GM12878 (cell line): ENCODE measurements at regions not wholly inside any gene's neighbourhood (a gene's known extent, or its start where the extent isn't known, plus 50 kb on each side); places are given as distances from the start of the nearest gene placed in this dataset.

Source experiments
- ATAC-seq: fragments of 200-7000 bp; cut with Tn5 transposase; 3 replicates; pipeline ENCODE4 v1.9.1; 2020; ENCODE audit warnings: mild to moderate bottlenecking, moderate library complexity
- BruUV-seq: library from RNA; stranded (reverse); fragments of 400-500 nt; replicated peaks from 2 replicates; lab custom pipeline; 2021; lab: Mats Ljungman, UMichigan
- CTCF ChIA-PET: fragments of 300-600 bp; sonication (Branson Sonifier 250); formaldehyde crosslinking; extraction: SDS; loops from one replicate; lab custom pipeline; 2021; ENCODE audit warnings: inconsistent platforms; lab: Yijun Ruan, JAX
- POLR2A ChIA-PET: fragments of 350-600 bp; formaldehyde crosslinking; extraction: SDS; loops from one replicate; lab custom pipeline; 2021; ENCODE audit warnings: inconsistent platforms; lab: Charles Lee
- RAD21 ChIA-PET: fragments of 300-600 bp; sonication (Branson Sonifier 250); formaldehyde crosslinking; loops from one replicate; lab custom pipeline; 2023; ENCODE audit warnings: antibody characterized with exemption; ENCODE audit not compliant: unreplicated experiment; lab: Charles Lee
- SMC1A ChIA-PET: fragments of 300-600 bp; sonication (Branson Sonifier 250); formaldehyde crosslinking; loops from one replicate; lab custom pipeline; 2023; ENCODE audit not compliant: unreplicated experiment, uncharacterized antibody; lab: Charles Lee
- DNase-seq: peaks from one replicate; pipeline ENCODE4 v3.0.0-alpha.2; 2011; ENCODE audit warnings: low read depth, low spot score
- FAIRE-seq: peaks from 3 replicates; lab custom pipeline; 2011; peaks lifted over from hg19 to GRCh38; lab: Jason Lieb, UNC
- H2AFZ ChIP-seq: 2 replicates; pipeline ENCODE4 v1.6.0; 2011; ENCODE audit warnings: low read depth, low read length, control low read depth; ENCODE audit not compliant: control insufficient read depth
- H3K27ac ChIP-seq: 2 replicates; pipeline ENCODE4 v1.5.1; 2011; ENCODE audit warnings: control low read depth; ENCODE audit not compliant: control insufficient read depth, insufficient read depth
- H3K27me3 ChIP-seq, 2 experiments: replicated peaks in 1 of 2; 2 replicates each; pipeline versions ENCODE4 v1.6.0 to v1.6.1; 2011; ENCODE audit warnings: low read length in 1 of 2; ENCODE audit not compliant: control insufficient read depth in 2 of 2, insufficient read depth in 2 of 2
- H3K36me3 ChIP-seq, 2 experiments: 2 replicates each; pipeline ENCODE4 v1.5.1; 2011; ENCODE audit warnings: low read length in 1 of 2; ENCODE audit not compliant: control insufficient read depth in 2 of 2, insufficient read depth in 2 of 2
- H3K4me1 ChIP-seq: 2 replicates; pipeline ENCODE4 v1.6.1; 2011; ENCODE audit warnings: mild to moderate bottlenecking, low read length, moderate library complexity, mixed read lengths; ENCODE audit not compliant: control insufficient read depth, insufficient read depth
- H3K4me2 ChIP-seq: 2 replicates; pipeline ENCODE4 v1.6.0; 2011; ENCODE audit warnings: control low read depth; ENCODE audit not compliant: control insufficient read depth, insufficient read depth
- H3K4me3 ChIP-seq: fragments of 200-600 bp; sonication (generic); 2 replicates; pipeline ENCODE4 v1.5.1; 2016
- H3K79me2 ChIP-seq: 2 replicates; pipeline ENCODE4 v1.6.0; 2011; ENCODE audit warnings: low read length; ENCODE audit not compliant: control insufficient read depth, insufficient read depth
- H3K9ac ChIP-seq: 2 replicates; pipeline ENCODE4 v1.8.0; 2011; ENCODE audit warnings: low read length, control low read depth, mixed read lengths; ENCODE audit not compliant: control insufficient read depth, insufficient read depth
- H3K9me3 ChIP-seq: replicated peaks from 3 replicates; pipeline ENCODE4 v1.5.1; 2011; ENCODE audit warnings: mild to moderate bottlenecking, low read length; ENCODE audit not compliant: control insufficient read depth, insufficient read depth
- H4K20me1 ChIP-seq: 2 replicates; pipeline ENCODE4 v1.6.0; 2011; ENCODE audit not compliant: control insufficient read depth, insufficient read depth
- CBX3 ChIP-seq: fragments of 200-600 bp; sonication (generic); IDR thresholded peaks from 2 replicates; pipeline ENCODE4 v1.6.1; 2016; ENCODE audit warnings: low read depth, borderline replicate concordance
- CTCF ChIP-seq, 3 experiments: IDR thresholded peaks in 2 of 3; conservative IDR thresholded peaks in 1 of 3; 2 replicates each; pipeline ENCODE4 v1.5.1; 2011; ENCODE audit warnings: low read depth in 3 of 3, low read length in 3 of 3, mild to moderate bottlenecking in 3 of 3, control low read depth in 2 of 3, moderate library complexity in 2 of 3, inconsistent platforms in 1 of 3, mixed read lengths in 1 of 3; ENCODE audit not compliant: control insufficient read depth in 2 of 3, insufficient read depth in 1 of 3; ENCODE audit errors: extremely low read depth in 1 of 3
- CUX1 ChIP-seq: IDR thresholded peaks from 2 replicates; pipeline ENCODE4 v1.6.1; 2012; ENCODE audit warnings: improper control_type of control experiment, low read depth, low read length; ENCODE audit not compliant: insufficient replicate concordance
- IRF3 ChIP-seq: fragments of 450-650 bp; IDR thresholded peaks from 2 replicates; pipeline ENCODE4 v1.6.1; 2014; ENCODE audit warnings: mild to moderate bottlenecking
- MLLT1 ChIP-seq: fragments of 450-650 bp; IDR thresholded peaks from 2 replicates; pipeline ENCODE4 v1.6.1; 2016; ENCODE audit warnings: mild to moderate bottlenecking
- MTA2 ChIP-seq: fragments of 450-650 bp; IDR thresholded peaks from 2 replicates; pipeline ENCODE4 v1.6.1; 2016; ENCODE audit warnings: low read depth, mild to moderate bottlenecking, moderate library complexity
- NR2F1 ChIP-seq: fragments of 450-650 bp; conservative IDR thresholded peaks from 2 replicates; pipeline ENCODE4 v1.6.1; 2017; ENCODE audit warnings: mild to moderate bottlenecking
- RBBP5 ChIP-seq: fragments of 200-600 bp; sonication (generic); conservative IDR thresholded peaks from 2 replicates; pipeline ENCODE4 v1.6.1; 2016
- SIN3A ChIP-seq: IDR thresholded peaks from 2 replicates; pipeline ENCODE4 v1.6.1; 2012; ENCODE audit warnings: low read depth, low read length, improper control_type of control experiment
- SREBF1 ChIP-seq: IDR thresholded peaks from 2 replicates; pipeline ENCODE4 v1.6.1; 2012; ENCODE audit warnings: mild to moderate bottlenecking, low read length
- SUPT20H ChIP-seq: IDR thresholded peaks from 2 replicates; pipeline ENCODE4 v1.6.1; 2011; ENCODE audit warnings: low read depth, mild to moderate bottlenecking, low read length, moderate library complexity, borderline replicate concordance; ENCODE audit not compliant: control insufficient read depth
- TAF1 ChIP-seq: IDR thresholded peaks from 2 replicates; pipeline ENCODE4 v1.6.1; 2011; ENCODE audit warnings: mild to moderate bottlenecking, low read depth, low read length, borderline replicate concordance
- TCF12 ChIP-seq: IDR thresholded peaks from 2 replicates; pipeline ENCODE4 v1.6.1; 2011; ENCODE audit warnings: low read depth, mild to moderate bottlenecking, low read length
- ZNF384 ChIP-seq: IDR thresholded peaks from 2 replicates; pipeline ENCODE4 v1.6.1; 2012; ENCODE audit warnings: low read depth, mild to moderate bottlenecking, low read length, improper control_type of control experiment, borderline replicate concordance
- ZSCAN29 ChIP-seq: fragments of 450-650 bp; IDR thresholded peaks from 2 replicates; pipeline ENCODE4 v1.6.1; 2017; ENCODE audit warnings: mild to moderate bottlenecking, moderate library complexity
- WGBS: methylation state at CpG from one replicate; pipeline ENCODE4 v1.1.6; 2016; ENCODE audit warnings: low lambda C conversion rate; ENCODE audit not compliant: insufficient replicate concordance, insufficient coverage; ENCODE audit errors: missing lambda C conversion rate; 5-methylcytosine and 5-hydroxymethylcytosine counted together
- in situ Hi-C: fragments of 300-500 bp; cut with MboI; formaldehyde crosslinking; loops from 9 replicates; pipeline ENCODE4 v1.14.3; 2018; ENCODE audit warnings: mixed read lengths
- intact Hi-C: fragments of 100-400 bp; cut with micrococcal nuclease; formaldehyde crosslinking; loops from one replicate; pipeline ENCODE4 v1.14.2; 2022; ENCODE audit not compliant: unreplicated experiment

GRCh38 chr6:122903266-122903915 lies 92.6 kb upstream of the CLVS2 start:
- Histone ChIP-seq H3K4me1 (no peaks in the 10 kb centered on the region), H3K79me2 (no peaks in the 10 kb centered on the region), H3K4me3 (no peak overlapping the region), H3K27ac (no peak overlapping the region), H3K9me3 (no peaks in the 10 kb centered on the region), H3K27me3 (no peaks in the 10 kb centered on the region), H2AFZ (no peak overlapping the region), H3K9ac (no peak overlapping the region), H4K20me1 (no peaks in the 10 kb centered on the region), H3K36me3 (no peaks in the 10 kb centered on the region), H3K4me2 (no peak overlapping the region)
- ChIA-PET CTCF (interaction anchor here (1.1 to 1.5 kb wide), 4 partner anchors 8 to 43 kb away, joined by 3 to 7 read pairs (median 4); no protein-coding TSS in a partner anchor), SMC1A (interaction anchor here (0.9 to 1.4 kb wide), 4 partner anchors 9 to 34 kb away, joined by 3 to 5 read pairs (median 3); no protein-coding TSS in a partner anchor), POLR2A (interaction anchor here (0.7 kb wide), 1 partner anchor 65 kb away, joined by 3 read pairs; no protein-coding TSS in a partner anchor), RAD21 (no interaction called here)
- ATAC-seq (no peak), FAIRE-seq (no peak), DNase-seq (no peak)
- intact Hi-C loops (no loop called here), in situ Hi-C loops (no loop called here)
- WGBS: 27% methylated on average over 2 of the region's 2 CpGs
- no TSS peak for BruUV-seq
- TF ChIP-seq MLLT1 (no peak), TCF12 (no peak), RBBP5 (no peak), ZSCAN29 (no peak), MTA2 (no peak), ZNF384 (no peak), CBX3 (no peak), SIN3A (no peak), CTCF (IDR thresholded peaks at IDR 0.05 in 2 of 3, conservative IDR thresholded peaks at IDR 0.05 in 1 of 3; ENCODE audit: control insufficient read depth in 2 of 3, extremely low read depth in 1 of 3, insufficient read depth in 1 of 3, low read depth in 3 of 3, low read length in 3 of 3) (no peak), NR2F1 (no peak), TAF1 (no peak), SUPT20H (no peak), IRF3 (no peak), CUX1 (no peak), SREBF1 (no peak)
